Hematopoietic multipotent progenitor cell treated with erythropoietin and hydrocortisone succinate and interleukin-3 and kit ligand, for 6 days (in vitro differentiated cells): ENCODE measurements at regions not wholly inside any gene's neighbourhood (a gene's known extent, or its start where the extent isn't known, plus 50 kb on each side); places are given as distances from the start of the nearest gene placed in this dataset.

ENCODE experiments used
- DNase-seq: peaks from one replicate; pipeline ENCODE4 v3.0.0-alpha.2; 2015

GRCh38 chr10:131653140-131653539 is 247.7 kb upstream of the PPP2R2D start:
- DNase-seq: no peak

DNA sequence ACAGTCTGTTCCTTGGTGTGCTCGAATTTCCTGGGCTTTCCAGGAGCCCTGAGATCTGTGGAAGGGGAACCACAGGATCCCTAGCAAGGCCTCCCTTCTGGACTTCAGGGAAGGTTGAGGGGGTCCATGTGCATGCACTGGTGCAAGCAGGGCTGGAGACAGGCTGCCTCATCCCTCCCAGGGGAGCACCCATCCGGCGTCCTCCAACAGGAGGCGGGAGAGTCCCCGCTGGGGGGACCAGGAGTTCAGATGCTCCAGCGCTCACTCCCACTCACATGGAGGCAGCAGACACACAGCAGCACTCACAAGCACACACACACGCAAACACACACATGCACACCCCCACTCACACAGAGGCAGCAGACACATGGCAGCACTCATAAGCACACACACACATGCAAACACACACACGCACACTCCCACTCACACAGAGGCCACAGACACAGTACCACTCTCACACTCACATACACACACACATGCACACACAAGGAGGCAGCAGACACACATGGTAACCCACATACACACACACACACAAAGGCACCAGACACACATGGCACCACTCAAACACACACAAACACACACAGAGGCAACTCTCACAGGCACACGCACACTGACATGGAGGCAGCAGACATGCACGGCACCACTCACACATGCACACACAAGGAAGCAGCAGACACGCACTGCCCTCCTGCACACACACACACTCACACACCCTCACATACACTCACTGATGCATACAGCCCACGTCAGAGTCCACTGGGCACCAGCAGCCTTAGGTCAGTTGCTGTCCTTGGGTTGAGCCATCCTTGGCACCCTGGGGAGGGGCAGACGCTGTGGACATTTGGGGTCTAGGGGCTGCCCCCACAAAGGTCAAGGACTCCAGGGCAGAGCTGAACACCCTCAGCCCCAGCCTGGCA is 247.0 kb upstream of the PPP2R2D start:
- DNase-seq: no peak

GRCh38 chr10:131654471-131655087 is 246.2 kb upstream of the PPP2R2D start:
- DNase-seq: no peak

DNA sequence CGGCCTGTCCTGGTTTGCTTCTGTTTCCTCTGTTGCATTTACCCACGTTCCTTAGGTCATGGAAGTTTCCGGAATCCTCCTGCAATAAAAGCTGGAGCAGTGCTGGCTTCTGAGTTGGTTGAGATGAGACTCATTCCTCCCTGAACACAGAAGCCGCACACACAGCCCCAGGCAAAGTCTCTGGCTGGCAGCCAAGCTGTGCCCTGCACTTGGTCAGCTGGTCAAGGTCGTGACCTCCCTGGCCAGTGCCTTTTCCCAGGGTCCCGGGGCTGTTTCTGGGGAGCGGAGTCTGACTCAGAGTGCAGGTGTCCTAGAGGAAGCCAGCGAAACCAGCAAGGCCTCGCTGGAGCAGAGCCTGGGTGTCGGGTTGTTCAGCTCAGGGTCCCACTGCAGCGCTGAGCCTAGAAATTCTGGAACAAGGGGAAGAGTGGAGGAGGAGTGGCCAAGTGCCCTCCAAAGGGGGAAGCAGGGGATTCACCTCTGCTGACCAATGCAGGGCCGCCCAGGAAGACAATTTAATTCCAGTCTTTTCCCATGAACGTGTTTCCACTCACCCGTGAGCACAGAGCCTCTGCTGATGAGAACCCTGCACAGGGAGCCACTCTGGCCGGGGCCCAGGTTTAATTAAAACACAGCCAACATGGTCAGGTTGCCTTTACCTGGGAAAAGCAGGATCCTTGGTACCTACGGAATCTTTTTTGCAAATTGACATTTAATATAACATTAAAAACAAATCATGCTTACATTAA is 245.5 kb upstream of the PPP2R2D start:
- no peak for DNase-seq

- DNase-seq: no peak
These were observed 244.8 kb upstream of the PPP2R2D start for GRCh38 chr10:131656009-131656408.

GRCh38 chr10:131656431-131656841 is 244.4 kb upstream of the PPP2R2D start:
- DNase-seq: no peak

GRCh38 chr10:131657318-131657984 is 243.4 kb upstream of the PPP2R2D start:
- DNase-seq: no peak

- DNase-seq: no peak
These were observed 242.8 kb upstream of the PPP2R2D start for GRCh38 chr10:131657985-131658330.

DNA sequence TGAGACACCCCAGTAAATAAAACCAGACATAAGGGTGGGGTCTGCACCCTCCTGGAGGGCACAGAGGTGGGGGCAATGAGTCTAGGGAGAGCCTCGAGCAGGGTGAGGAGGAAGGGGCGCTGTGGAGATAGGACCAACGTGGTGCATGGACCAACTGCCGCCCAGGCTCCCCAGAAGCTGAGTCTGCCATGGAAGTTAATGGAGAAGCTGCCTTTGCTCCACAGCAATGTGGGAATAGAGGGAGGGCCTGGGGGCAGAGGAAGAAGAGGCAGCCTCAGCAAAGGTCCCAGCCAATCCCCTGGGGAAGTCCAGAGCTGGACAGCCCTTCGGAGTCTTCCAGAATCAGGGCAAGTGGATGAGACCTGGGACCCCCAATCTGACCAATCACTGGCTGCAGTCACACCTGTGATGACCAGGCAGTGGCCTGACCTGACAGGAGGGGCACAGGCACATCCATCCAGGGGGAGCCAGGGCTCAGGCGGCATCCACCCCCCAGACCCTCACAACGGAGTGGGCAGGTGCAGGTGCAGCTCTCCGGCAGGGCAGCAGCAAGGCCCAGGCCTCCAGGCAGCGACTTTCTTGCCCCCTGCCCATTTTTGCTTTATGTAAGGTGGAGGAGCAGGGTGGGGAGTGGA is 242.2 kb upstream of the PPP2R2D start:
- DNase-seq: no peak

DNA sequence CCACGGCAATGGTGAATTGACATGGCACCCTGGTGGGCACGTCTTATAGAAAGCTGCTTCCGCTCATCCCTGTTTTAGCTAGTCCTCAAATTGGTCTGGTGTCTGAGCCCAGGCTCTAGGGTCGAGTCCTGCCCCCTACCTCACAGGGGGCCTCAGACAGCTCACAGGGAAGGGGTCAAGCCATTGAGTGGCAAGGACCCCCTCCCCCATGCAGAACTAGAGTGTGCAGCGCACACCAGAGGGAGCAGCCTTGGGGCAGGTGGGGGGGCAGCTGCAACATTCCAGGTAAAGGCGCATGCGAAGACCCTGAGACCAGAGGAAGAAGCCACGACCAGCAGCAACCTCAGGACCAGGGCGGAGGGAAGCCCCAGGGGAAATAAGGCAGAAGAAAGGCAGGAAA is 240.4 kb upstream of the PPP2R2D start:
- DNase-seq: no peak

- no peak for DNase-seq
These were observed 238.0 kb upstream of the PPP2R2D start for GRCh38 chr10:131662851-131663250.

DNA sequence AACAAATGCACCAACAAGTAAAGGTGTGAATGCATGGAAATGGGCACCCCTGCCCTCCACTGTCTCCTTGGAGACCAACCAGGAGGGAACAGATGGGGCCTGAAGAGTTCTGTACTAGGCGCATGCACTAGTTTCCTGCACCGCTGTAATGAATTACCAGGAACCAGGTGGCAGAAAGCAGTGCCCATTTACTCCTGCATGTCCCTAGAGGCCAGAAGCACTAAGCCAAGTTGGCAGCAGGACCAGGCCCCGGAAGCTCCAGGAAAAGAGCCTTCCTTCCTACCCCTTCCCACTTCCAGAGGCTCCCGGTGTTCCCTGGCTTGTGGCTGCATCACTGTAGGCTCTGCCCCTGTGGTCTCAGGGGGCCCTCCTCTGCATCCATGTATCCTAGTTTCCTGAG is 237.5 kb upstream of the PPP2R2D start:
- DNase-seq: no peak

- no peak for DNase-seq
These were observed 234.7 kb upstream of the PPP2R2D start for GRCh38 chr10:131666091-131666490.

DNA sequence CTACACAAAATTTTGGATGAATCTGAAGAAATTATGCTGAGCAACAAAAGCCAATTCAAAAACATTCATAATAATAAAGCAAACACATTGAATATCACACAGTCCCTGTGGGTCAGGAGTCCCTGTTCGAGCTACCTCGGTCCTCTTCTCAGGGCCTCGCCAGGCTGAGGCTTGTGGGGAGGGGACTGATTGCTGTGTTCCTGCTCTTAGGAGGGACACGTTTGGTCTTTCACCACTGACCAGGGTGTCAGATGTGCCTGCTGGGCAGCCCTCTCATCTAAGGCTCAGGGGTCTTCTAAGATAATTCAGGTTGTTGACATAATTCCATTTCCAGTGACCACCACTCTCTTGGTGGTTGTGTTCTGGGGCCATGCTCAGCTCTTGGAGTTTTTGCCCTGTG is 233.8 kb upstream of the PPP2R2D start:
- no peak for DNase-seq

- DNase-seq: no peak
These were observed 233.2 kb upstream of the PPP2R2D start for GRCh38 chr10:131667561-131667960.

GRCh38 chr10:131668903-131669302 is 231.9 kb upstream of the PPP2R2D start:
- no peak for DNase-seq

DNA sequence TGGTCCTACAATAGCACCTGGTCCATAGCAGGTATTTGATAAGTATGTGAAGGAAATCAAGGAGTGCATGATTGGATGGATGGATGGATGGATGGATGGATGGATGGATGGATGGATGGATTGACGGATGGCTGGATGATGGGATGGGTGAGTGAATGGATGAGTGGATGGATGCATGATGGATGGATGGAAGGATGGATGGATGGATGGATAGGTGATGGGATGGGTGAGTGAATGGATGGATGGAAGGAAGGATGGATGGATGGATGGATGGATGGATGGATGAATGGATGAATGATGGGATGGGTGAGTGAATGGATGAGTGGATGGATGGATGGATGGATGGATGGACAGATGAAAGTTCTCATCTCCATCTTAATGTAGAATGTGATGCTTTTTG is 231.0 kb upstream of the PPP2R2D start:
- DNase-seq: no peak

DNA sequence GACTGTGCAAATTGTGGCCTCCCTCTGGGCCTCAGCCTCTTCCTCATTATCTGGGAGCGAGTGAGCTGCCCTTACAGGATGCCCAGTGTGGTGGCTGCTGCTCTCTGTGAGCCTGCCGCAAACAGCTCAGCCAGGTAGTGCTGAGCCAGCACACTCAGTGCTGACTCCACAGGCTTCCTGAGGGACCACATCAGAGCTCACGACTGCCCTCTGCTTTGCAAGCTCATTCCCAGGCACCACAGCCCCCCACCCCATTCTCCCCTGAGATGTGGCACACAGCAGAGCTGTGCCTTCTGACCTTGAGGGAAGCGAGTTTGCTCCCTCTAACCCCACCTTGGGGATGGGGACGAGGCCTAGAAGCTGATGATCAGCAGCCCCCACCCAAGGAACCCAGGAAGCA is 230.5 kb upstream of the PPP2R2D start:
- DNase-seq: no peak

DNA sequence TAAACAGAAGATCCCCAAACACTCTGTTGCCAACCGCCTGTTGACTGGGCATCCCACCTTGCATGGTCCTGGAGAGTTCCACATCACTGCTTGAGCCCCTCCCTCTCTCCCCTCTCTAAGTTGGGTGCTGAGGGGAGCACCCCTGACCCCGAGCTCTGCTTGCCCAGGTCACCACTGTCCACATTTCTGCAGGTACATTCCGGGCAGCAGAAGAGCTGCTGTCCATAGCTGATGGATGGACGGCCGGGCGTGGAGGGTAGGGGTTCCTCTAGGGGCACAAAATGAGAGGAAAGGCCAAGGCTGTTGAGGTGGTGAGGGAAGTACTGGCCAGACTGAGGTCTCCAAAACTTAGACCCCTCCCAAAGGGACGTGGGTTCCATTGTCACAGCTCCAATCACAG is 227.4 kb upstream of the PPP2R2D start:
- no peak for DNase-seq

GRCh38 chr10:131674130-131674529 is 226.7 kb upstream of the PPP2R2D start:
- DNase-seq: no peak

- DNase-seq: no peak
These were observed 225.7 kb upstream of the PPP2R2D start for GRCh38 chr10:131675104-131675503.

DNA sequence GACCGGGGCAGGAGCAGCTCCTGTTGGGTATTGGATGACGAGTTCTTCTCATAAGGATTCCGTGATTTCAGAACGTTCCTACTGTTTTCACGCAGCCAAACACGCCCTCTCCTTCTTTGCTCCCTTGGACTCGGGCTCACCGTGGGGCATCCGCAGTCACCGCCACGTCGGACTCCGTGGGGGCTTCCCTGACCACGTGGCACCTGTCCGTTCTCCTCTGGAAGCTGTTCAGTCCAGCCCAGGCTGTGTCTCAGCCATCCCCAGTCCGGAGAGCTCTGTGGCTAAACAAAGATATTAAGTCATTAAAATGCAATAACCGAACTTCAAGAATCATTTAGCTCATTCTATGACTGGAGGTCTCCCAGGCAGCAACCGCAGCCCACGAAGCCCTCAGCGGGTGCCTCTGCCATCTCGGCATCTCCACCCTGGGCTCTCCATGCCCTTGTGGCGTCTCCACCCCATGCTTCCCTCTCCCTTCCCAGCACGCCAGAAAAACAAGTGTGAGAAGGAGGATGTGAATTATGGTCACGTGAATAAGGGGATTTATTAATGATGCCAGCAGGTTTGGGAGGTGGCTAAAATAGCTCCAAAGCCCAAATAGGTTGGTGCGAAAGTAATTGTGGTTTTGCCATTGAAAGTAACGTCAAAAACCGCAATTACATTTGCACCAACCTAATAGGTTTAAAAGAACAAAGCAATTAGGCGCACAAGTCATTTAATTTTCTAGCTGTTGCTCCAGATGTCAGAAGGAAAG is 224.6 kb upstream of the PPP2R2D start:
- no peak for DNase-seq
